ENCODE measurements at regions not wholly inside any gene's neighbourhood (a gene's known extent, or its start where the extent isn't known, plus 50 kb on each side); places are given as distances from the start of the nearest gene placed in this dataset.

- H3K36me3 ChIP-seq (ENCODE audit: insufficient read depth, low read length) = no peaks in the 10 kb centered on the region
- H3K27me3 ChIP-seq (ENCODE audit: control insufficient read depth, insufficient read depth, low read length) = peaks cover 32% of the 10 kb centered on the region
- no peaks in the 10 kb centered on the region for H3K4me1 ChIP-seq (ENCODE audit: control insufficient read depth, insufficient read depth, low read length)
- H3K9ac ChIP-seq (ENCODE audit: low read depth, low read length) = no peak overlapping the region
- H3K4me2 ChIP-seq (ENCODE audit: low read length) = no peak overlapping the region
- no peaks in the 10 kb centered on the region for H3K9me3 ChIP-seq (replicated peaks; ENCODE audit: low read length)
- no peak overlapping the region for H3K4me3 ChIP-seq (ENCODE audit: low read length)
Observed at GRCh38 chr9:108709997-108710396, 145.8 kb downstream of the ACTL7B start.

- H3K9ac ChIP-seq (ENCODE audit: low read depth, low read length) = no peak overlapping the region
- peaks cover 32% of the 10 kb centered on the region for H3K27me3 ChIP-seq (ENCODE audit: control insufficient read depth, insufficient read depth, low read length)
- no peak overlapping the region for H3K4me3 ChIP-seq (ENCODE audit: low read length)
- no peaks in the 10 kb centered on the region for H3K36me3 ChIP-seq (ENCODE audit: insufficient read depth, low read length)
- no peaks in the 10 kb centered on the region for H3K9me3 ChIP-seq (replicated peaks; ENCODE audit: low read length)
- no peaks in the 10 kb centered on the region for H3K4me1 ChIP-seq (ENCODE audit: control insufficient read depth, insufficient read depth, low read length)
- no peak overlapping the region for H3K4me2 ChIP-seq (ENCODE audit: low read length)
Observed at GRCh38 chr9:108709126-108709525, 146.7 kb downstream of the ACTL7B start.

DNA sequence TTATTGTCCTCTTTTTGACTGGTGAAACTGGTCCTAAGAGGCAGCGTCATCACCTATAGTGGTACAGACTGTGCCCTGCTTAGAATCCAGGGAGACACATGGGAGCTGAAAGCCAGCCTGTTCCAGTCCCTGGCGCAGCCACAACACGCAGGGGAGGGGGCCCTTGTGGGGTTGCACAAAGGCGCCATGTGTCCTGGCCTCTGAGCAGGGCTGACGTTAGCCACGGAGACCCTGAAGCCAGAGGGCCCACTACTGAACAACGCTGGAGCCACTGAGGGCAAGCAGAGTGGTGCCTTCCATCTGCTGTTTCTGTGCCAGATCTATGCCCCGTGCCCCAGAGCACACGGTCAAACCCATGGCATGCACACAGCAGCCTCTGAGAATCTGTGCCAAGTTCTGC is 147.3 kb downstream of the ACTL7B start:
- Histone ChIP-seq H3K4me2 (ENCODE audit: low read length) (no peak overlapping the region), H3K9me3 (replicated peaks; ENCODE audit: low read length) (no peaks in the 10 kb centered on the region), H3K36me3 (ENCODE audit: insufficient read depth, low read length) (no peaks in the 10 kb centered on the region), H3K27me3 (ENCODE audit: control insufficient read depth, insufficient read depth, low read length) (peaks cover 32% of the 10 kb centered on the region), H3K4me3 (ENCODE audit: low read length) (no peak overlapping the region), H3K9ac (ENCODE audit: low read depth, low read length) (no peak overlapping the region), H3K4me1 (ENCODE audit: control insufficient read depth, insufficient read depth, low read length) (no peaks in the 10 kb centered on the region)

GRCh38 chr9:108707120-108707519 is 148.7 kb downstream of the ACTL7B start:
- no peak overlapping the region for H3K4me3 ChIP-seq (ENCODE audit: low read length)
- no peaks in the 10 kb centered on the region for H3K9me3 ChIP-seq (replicated peaks; ENCODE audit: low read length)
- H3K36me3 ChIP-seq (ENCODE audit: insufficient read depth, low read length) = no peaks in the 10 kb centered on the region
- peaks cover 32% of the 10 kb centered on the region for H3K27me3 ChIP-seq (ENCODE audit: control insufficient read depth, insufficient read depth, low read length)
- no peaks in the 10 kb centered on the region for H3K4me1 ChIP-seq (ENCODE audit: control insufficient read depth, insufficient read depth, low read length)
- H3K9ac ChIP-seq (ENCODE audit: low read depth, low read length) = no peak overlapping the region
- no peak overlapping the region for H3K4me2 ChIP-seq (ENCODE audit: low read length)

- H3K4me2 ChIP-seq (ENCODE audit: low read length) = no peak overlapping the region
- no peak overlapping the region for H3K9ac ChIP-seq (ENCODE audit: low read depth, low read length)
- H3K36me3 ChIP-seq (ENCODE audit: insufficient read depth, low read length) = no peaks in the 10 kb centered on the region
Observed at GRCh38 chr9:108704156-108704852, 151.5 kb downstream of the ACTL7B start.

GRCh38 chr9:108703429-108703828 is 152.4 kb downstream of the ACTL7B start:
- Histone ChIP-seq H3K27me3 (ENCODE audit: control insufficient read depth, insufficient read depth, low read length) (peaks cover 12% of the 10 kb centered on the region), H3K4me1 (ENCODE audit: control insufficient read depth, insufficient read depth, low read length) (no peaks in the 10 kb centered on the region), H3K9ac (ENCODE audit: low read depth, low read length) (no peak overlapping the region), H3K36me3 (ENCODE audit: insufficient read depth, low read length) (no peaks in the 10 kb centered on the region), H3K9me3 (replicated peaks; ENCODE audit: low read length) (no peaks in the 10 kb centered on the region), H3K4me2 (ENCODE audit: low read length) (no peak overlapping the region), H3K4me3 (ENCODE audit: low read length) (no peak overlapping the region)

More at GRCh38 chr9:108704156-108704852, 151.5 kb downstream of the ACTL7B start:
- Histone ChIP-seq H3K4me3 (ENCODE audit: low read length) (no peak overlapping the region), H3K27me3 (ENCODE audit: control insufficient read depth, insufficient read depth, low read length) (peaks cover 19% of the 10 kb centered on the region), H3K9me3 (replicated peaks; ENCODE audit: low read length) (no peaks in the 10 kb centered on the region), H3K4me1 (ENCODE audit: control insufficient read depth, insufficient read depth, low read length) (no peaks in the 10 kb centered on the region)

DNA sequence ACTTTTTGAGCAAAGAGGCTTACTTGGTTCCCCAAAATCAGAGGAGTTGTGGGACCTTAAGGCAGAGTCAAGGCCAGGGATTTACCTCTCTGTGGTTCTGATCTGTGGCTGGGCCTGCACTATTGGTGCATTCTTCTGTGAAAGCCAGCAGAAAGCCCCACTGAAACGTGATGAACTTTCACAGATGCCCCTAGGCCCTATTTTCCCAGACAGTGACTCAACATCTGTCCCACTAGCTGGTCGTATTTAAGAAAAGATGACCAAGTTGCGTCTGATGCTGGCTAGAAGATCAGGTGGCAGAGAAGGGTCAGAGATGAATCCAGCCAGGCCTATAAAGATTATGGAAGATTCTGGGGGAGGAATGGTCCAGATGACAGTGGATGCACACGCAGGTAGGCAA is 153.1 kb downstream of the ACTL7B start:
- peaks cover 8% of the 10 kb centered on the region for H3K27me3 ChIP-seq (ENCODE audit: control insufficient read depth, insufficient read depth, low read length)
- no peaks in the 10 kb centered on the region for H3K4me1 ChIP-seq (ENCODE audit: control insufficient read depth, insufficient read depth, low read length)
- H3K9me3 ChIP-seq (replicated peaks; ENCODE audit: low read length) = no peaks in the 10 kb centered on the region
- no peak overlapping the region for H3K4me2 ChIP-seq (ENCODE audit: low read length)
- H3K36me3 ChIP-seq (ENCODE audit: insufficient read depth, low read length) = no peaks in the 10 kb centered on the region
- H3K4me3 ChIP-seq (ENCODE audit: low read length) = no peak overlapping the region
- no peak overlapping the region for H3K9ac ChIP-seq (ENCODE audit: low read depth, low read length)

DNA sequence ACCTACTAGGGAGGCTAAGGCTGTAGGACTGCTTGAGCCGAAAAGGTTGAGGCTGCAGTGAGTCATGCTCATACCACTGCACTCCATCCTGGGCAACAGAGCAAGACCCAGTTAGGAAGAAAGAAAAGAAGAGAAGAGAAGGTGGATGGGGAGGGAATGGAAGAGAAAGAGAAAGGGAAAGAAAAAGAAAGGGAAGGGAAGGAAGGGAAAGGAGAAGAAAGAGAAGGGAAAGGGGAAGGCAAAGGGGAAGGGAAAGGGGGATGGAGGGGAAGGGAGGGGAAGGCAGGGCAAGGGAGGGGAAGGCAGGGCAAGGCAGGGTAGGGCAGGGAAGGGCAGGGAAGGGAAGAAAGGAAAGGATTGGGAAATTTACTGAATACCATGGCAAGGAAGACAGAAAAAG is 157.0 kb downstream of the ACTL7B start:
- no peak overlapping the region for H3K9ac ChIP-seq (ENCODE audit: low read depth, low read length)
- H3K27me3 ChIP-seq (ENCODE audit: control insufficient read depth, insufficient read depth, low read length) = no peaks in the 10 kb centered on the region
- H3K36me3 ChIP-seq (ENCODE audit: insufficient read depth, low read length) = no peaks in the 10 kb centered on the region
- no peak overlapping the region for H3K4me3 ChIP-seq (ENCODE audit: low read length)
- no peak overlapping the region for H3K4me2 ChIP-seq (ENCODE audit: low read length)
- H3K4me1 ChIP-seq (ENCODE audit: control insufficient read depth, insufficient read depth, low read length) = no peaks in the 10 kb centered on the region
- peaks cover 7% of the 10 kb centered on the region for H3K9me3 ChIP-seq (replicated peaks; ENCODE audit: low read length)

DNA sequence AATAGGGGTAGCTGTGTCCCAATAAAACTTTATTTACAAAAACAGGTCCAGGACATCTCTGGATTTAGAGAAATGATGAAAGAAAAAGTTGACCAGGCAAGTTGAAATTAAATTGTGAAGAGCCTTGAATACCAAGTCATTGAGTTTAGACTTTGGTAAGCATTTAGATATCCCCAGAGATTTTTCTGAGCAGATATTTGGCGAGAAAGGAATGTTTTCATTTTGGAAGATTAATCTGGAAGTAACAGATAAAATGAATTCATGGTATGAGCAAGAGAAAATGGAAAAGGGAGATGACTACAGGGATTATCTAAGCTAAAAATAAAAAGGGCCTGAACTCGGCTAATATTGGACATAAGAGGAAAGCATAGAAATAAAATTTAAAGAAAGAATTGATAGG is 157.6 kb downstream of the ACTL7B start:
- no peaks in the 10 kb centered on the region for H3K4me1 ChIP-seq (ENCODE audit: control insufficient read depth, insufficient read depth, low read length)
- H3K36me3 ChIP-seq (ENCODE audit: insufficient read depth, low read length) = no peaks in the 10 kb centered on the region
- H3K27me3 ChIP-seq (ENCODE audit: control insufficient read depth, insufficient read depth, low read length) = no peaks in the 10 kb centered on the region
- peaks cover 7% of the 10 kb centered on the region for H3K9me3 ChIP-seq (replicated peaks; ENCODE audit: low read length)
- H3K9ac ChIP-seq (ENCODE audit: low read depth, low read length) = no peak overlapping the region
- H3K4me3 ChIP-seq (ENCODE audit: low read length) = no peak overlapping the region
- no peak overlapping the region for H3K4me2 ChIP-seq (ENCODE audit: low read length)

DNA sequence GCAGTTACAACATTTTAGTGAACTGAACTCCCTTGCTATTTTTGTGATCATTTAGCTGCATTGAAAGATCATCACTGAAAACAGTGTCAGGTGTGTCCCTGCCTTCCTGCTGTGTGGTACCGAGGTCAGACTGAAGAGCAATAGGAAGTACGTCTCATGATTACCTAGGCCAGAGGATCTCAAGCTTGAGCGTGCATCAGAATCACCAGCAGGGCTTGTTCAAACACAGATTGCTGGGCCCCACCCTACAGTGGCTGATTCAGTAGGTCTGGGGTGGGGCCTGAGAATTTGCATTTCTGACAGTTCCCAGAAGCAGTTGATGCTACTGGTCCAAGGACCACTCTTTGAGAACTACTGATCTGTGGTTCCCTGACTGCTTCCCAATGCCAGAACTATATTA is 159.6 kb downstream of the ACTL7B start:
- Histone ChIP-seq H3K9ac (ENCODE audit: low read depth, low read length) (no peak overlapping the region), H3K4me3 (ENCODE audit: low read length) (no peak overlapping the region), H3K27me3 (ENCODE audit: control insufficient read depth, insufficient read depth, low read length) (no peaks in the 10 kb centered on the region), H3K4me1 (ENCODE audit: control insufficient read depth, insufficient read depth, low read length) (no peaks in the 10 kb centered on the region), H3K9me3 (replicated peaks; ENCODE audit: low read length) (peaks cover 7% of the 10 kb centered on the region), H3K36me3 (ENCODE audit: insufficient read depth, low read length) (no peaks in the 10 kb centered on the region), H3K4me2 (ENCODE audit: low read length) (no peak overlapping the region)

DNA sequence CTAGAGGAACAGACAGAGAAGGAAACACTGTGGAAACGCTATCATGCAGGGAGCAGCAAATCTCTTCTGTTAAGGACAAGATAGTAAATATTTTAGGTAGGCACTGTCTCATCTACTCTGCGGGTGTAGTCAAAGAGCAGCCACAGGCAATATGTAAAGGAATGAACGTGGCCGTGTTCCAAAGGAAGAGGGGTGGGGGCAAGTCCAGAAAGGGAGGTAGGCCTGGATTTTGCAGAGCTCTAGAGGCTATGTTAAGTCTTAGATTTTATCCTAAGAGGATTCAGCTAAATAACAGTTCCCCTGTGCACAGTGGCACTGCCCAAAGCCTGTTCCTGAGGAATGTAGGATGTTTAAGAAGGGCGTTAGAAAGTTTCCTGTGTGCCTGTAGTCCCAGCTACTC is 161.6 kb downstream of the ACTL7B start:
- Histone ChIP-seq H3K4me3 (ENCODE audit: low read length) (no peak overlapping the region), H3K4me2 (ENCODE audit: low read length) (no peak overlapping the region)

DNA sequence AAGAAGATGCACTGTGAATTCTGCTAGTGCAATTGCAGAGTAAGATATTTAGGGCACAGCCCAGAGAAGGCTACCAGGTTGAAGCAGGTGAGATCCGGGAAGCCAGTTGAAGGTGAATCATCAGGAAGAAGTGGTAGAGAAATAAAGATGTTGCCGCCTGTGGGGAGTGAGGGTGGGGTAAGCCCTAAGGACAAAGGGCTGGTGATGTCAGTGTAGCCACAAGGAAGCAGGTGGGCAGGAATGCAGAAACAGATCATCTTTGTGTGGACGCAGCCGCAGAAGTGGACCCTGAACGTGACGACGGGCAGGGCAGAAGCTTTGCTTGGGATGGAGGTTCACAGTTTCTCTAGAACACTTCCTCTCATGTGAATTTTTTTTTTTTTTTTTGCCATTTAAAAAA is 164.2 kb downstream of the ACTL7B start:
- Histone ChIP-seq H3K27me3 (ENCODE audit: control insufficient read depth, insufficient read depth, low read length) (no peaks in the 10 kb centered on the region), H3K36me3 (ENCODE audit: insufficient read depth, low read length) (no peaks in the 10 kb centered on the region), H3K4me2 (ENCODE audit: low read length) (no peak overlapping the region), H3K9ac (ENCODE audit: low read depth, low read length) (no peak overlapping the region), H3K9me3 (replicated peaks; ENCODE audit: low read length) (peaks cover 7% of the 10 kb centered on the region), H3K4me3 (ENCODE audit: low read length) (no peak overlapping the region), H3K4me1 (ENCODE audit: control insufficient read depth, insufficient read depth, low read length) (no peaks in the 10 kb centered on the region)

More for the DNA sequence above, 161.6 kb downstream of the ACTL7B start:
- Histone ChIP-seq H3K9me3 (replicated peaks; ENCODE audit: low read length) (peaks cover 7% of the 10 kb centered on the region), H3K27me3 (ENCODE audit: control insufficient read depth, insufficient read depth, low read length) (no peaks in the 10 kb centered on the region), H3K36me3 (ENCODE audit: insufficient read depth, low read length) (no peaks in the 10 kb centered on the region), H3K9ac (ENCODE audit: low read depth, low read length) (no peak overlapping the region), H3K4me1 (ENCODE audit: control insufficient read depth, insufficient read depth, low read length) (no peaks in the 10 kb centered on the region)
